ENCODE measurements at regions not wholly inside any gene's neighbourhood (a gene's known extent, or its start where the extent isn't known, plus 50 kb on each side); places are given as distances from the start of the nearest gene placed in this dataset.

GRCh38 chr6:158249340-158249836 is 62.9 kb upstream of the TULP4 start:
- TF ChIP-seq, protein P1, sequence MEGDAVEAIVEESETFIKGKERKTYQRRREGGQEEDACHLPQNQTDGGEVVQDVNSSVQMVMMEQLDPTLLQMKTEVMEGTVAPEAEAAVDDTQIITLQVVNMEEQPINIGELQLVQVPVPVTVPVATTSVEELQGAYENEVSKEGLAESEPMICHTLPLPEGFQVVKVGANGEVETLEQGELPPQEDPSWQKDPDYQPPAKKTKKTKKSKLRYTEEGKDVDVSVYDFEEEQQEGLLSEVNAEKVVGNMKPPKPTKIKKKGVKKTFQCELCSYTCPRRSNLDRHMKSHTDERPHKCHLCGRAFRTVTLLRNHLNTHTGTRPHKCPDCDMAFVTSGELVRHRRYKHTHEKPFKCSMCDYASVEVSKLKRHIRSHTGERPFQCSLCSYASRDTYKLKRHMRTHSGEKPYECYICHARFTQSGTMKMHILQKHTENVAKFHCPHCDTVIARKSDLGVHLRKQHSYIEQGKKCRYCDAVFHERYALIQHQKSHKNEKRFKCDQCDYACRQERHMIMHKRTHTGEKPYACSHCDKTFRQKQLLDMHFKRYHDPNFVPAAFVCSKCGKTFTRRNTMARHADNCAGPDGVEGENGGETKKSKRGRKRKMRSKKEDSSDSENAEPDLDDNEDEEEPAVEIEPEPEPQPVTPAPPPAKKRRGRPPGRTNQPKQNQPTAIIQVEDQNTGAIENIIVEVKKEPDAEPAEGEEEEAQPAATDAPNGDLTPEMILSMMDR (conservative IDR thresholded peaks at IDR 0.05; ENCODE audit: low read depth, low read length) = no peak
- no peak for TF ChIP-seq EZH2 (IDR thresholded peaks at IDR 0.05; ENCODE audit: borderline replicate concordance, low read depth, low read length, poor library complexity, severe bottlenecking)
